ENCODE measurements at regions not wholly inside any gene's neighbourhood (a gene's known extent, or its start where the extent isn't known, plus 50 kb on each side); places are given as distances from the start of the nearest gene placed in this dataset.

- Histone ChIP-seq H3K27me3 (ENCODE audit: insufficient read depth, low read length) (no peaks in the 10 kb centered on the region), H3K27ac (ENCODE audit: low read depth, low read length) (no peak overlapping the region), H3K9me2 (ENCODE audit: insufficient read depth) (no peaks in the 10 kb centered on the region), H3K9ac (ENCODE audit: low read length) (no peak overlapping the region), H3K79me2 (ENCODE audit: insufficient read depth, low read length) (no peaks in the 10 kb centered on the region), H3K4me3 (replicated peaks in 1 of 2; ENCODE audit: low read depth in 1 of 2, low read length in 2 of 2) (no peak overlapping the region), H3K36me3 (ENCODE audit: control insufficient read depth in 1 of 2, insufficient read depth in 2 of 2, low read length in 2 of 2) (no peaks in the 10 kb centered on the region), H4K20me1 (ENCODE audit: insufficient read depth) (no peaks in the 10 kb centered on the region), H3K9me3 (ENCODE audit: control insufficient read depth in 1 of 2, insufficient read depth in 1 of 2, low read depth in 1 of 2, low read length in 2 of 2) (peaks cover 6 to 26% of the 10 kb centered on the region in 2 experiments; a peak in 2 of 4 replicates), H3K4me1 (ENCODE audit: control insufficient read depth in 1 of 2, insufficient read depth in 2 of 2, low read length in 2 of 2) (no peaks in the 10 kb centered on the region), H2AFZ (ENCODE audit: low read depth, low read length, poor library complexity, severe bottlenecking) (no peak overlapping the region), H3K4me2 (ENCODE audit: low read length) (no peak overlapping the region)
- DNase-seq (ENCODE audit: low read depth, low spot score) = no peak
- ChIA-PET RAD21 (ENCODE audit: low non-redundant PET in 1 of 2, low total read pairs in 2 of 2, uncharacterized antibody in 2 of 2, unreplicated experiment in 2 of 2) (no interaction called here), POLR2A (no interaction called here), CTCF (no interaction called here)
- TF ChIP-seq TCF7L2 (IDR thresholded peaks at IDR 0.05; ENCODE audit: borderline replicate concordance, extremely low read depth, insufficient read depth, insufficient read length) (no peak), EZH2phosphoT487 (IDR thresholded peaks at IDR 0.05; ENCODE audit: borderline replicate concordance) (no peak), EGR1 (IDR thresholded peaks at IDR 0.05; ENCODE audit: low read depth) (no peak), ZBTB33 (IDR thresholded peaks at IDR 0.05; ENCODE audit: extremely low read depth, insufficient replicate concordance, low read length) (no peak), EZH2 (IDR thresholded peaks at IDR 0.05) (no peak), REST (IDR thresholded peaks at IDR 0.05; ENCODE audit: low read depth) (no peak), FOSL1 (IDR thresholded peaks at IDR 0.05; ENCODE audit: low read depth) (no peak), CBX3 (IDR thresholded peaks at IDR 0.05; ENCODE audit: low read depth) (no peak), RAD21 (IDR thresholded peaks at IDR 0.05; ENCODE audit: low read depth) (no peak)
- ATAC-seq = no peak
- no TSS peak for BruUV-seq (replicated peaks)
- intact Hi-C loops (cut with micrococcal nuclease) = no loop called here
These were observed 616.8 kb downstream of the NCAM2 start for GRCh38 chr21:21614966-21615365.

Measured in HCT116 (cell line).